AG10803 (cell line): ENCODE measurements at regions not wholly inside any gene's neighbourhood (a gene's known extent, or its start where the extent isn't known, plus 50 kb on each side); places are given as distances from the start of the nearest gene placed in this dataset.
"Not testable (repeated sequence)": the region's sequence is repeated elsewhere in the genome, so short reads cannot be mapped to it uniquely, and the experiment has no call there.

Source experiments
- DNase-seq: peaks from one replicate; pipeline ENCODE4 v3.0.0; 2010; ENCODE audit warnings: low read depth
- H3K4me3 ChIP-seq: 2 replicates; pipeline ENCODE4 v1.5.1; 2011; ENCODE audit warnings: mild to moderate bottlenecking, low read length, control low read depth
- CTCF ChIP-seq: conservative IDR thresholded peaks from 2 replicates; pipeline ENCODE4 v1.5.1; 2011; ENCODE audit warnings: mild to moderate bottlenecking, low read length, control low read depth, inconsistent platforms

- no peak for TF ChIP-seq CTCF
- no peak overlapping the region for H3K4me3 ChIP-seq
These were observed 50.5 kb upstream of the PRNP start for GRCh38 chr20:4635781-4636180.

DNA sequence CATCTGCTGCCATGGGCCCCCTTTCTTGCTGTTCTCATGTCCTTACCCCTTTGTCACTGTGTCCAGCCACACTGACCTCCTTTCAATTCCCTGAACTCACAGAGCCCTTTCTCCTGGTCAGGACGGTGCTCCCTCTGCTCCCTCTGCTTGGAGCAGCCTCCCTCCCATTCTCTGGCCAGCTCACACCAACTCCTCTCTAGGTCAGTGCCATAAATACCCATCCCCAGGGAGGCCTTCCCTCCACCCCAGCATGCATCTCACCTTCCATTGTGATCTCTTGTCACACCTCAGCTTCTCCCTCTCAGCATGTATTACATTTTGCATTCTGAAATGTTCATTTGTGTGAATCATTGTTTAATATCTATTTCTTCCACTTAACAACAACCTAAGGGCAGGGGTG is 50.9 kb upstream of the PRNP start:
- no peak for TF ChIP-seq CTCF
- H3K4me3 ChIP-seq: no peak overlapping the region
- DNase-seq: no peak

More at GRCh38 chr20:4635781-4636180, 50.5 kb upstream of the PRNP start:
- no peak for DNase-seq

GRCh38 chr20:4633780-4634179 is 52.5 kb upstream of the PRNP start:
- H3K4me3 ChIP-seq: no peak overlapping the region
- peak; percentile 90 for DNase-seq
- no peak for TF ChIP-seq CTCF

- TF ChIP-seq CTCF: no peak
These were observed 52.9 kb upstream of the PRNP start for GRCh38 chr20:4633379-4633778.

DNA sequence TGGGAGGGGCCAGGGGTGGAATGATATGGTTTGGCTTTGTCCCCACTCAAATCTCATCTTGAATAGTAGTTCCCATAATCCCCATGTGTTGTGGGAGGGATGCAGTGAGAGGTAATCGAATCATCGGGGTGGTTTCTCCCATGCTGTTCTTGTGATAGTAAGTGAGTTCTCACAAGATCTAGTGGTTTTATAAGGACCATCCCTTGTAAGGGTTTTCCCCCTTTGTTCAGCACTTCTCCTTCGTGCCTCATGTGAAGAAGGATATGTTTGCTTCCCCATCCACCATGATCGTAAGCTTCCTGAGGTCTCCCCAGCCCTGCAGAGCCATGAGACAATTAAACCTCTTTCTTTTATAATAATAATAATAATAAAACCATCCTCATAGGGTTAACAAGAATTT is 53.4 kb upstream of the PRNP start:
- no peak for TF ChIP-seq CTCF
- no peak overlapping the region for H3K4me3 ChIP-seq
- DNase-seq: no peak

More at GRCh38 chr20:4633379-4633778, 52.9 kb upstream of the PRNP start:
- DNase-seq: no peak
- H3K4me3 ChIP-seq: no peak overlapping the region

DNA sequence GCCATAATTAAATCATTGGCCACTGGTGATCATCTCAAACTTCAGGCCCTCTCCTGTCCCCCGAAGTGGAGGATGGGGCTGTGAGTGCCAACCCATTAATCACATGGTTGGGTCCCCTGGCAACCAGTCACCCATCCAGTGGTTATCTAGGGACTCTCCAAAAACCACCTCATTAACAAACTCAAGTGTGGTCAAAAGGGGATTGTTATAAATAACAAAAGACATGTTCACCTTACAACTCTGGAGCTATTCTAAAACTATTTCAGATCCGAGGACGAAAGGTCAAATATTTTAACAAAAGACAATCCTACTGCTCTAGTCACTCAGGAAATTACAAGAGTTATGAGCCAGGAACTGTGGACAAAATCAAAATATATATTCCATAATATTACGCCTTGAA is 60.0 kb upstream of the PRNP start:
- DNase-seq: no peak
- TF ChIP-seq CTCF: no peak
- H3K4me3 ChIP-seq: no peak overlapping the region

DNA sequence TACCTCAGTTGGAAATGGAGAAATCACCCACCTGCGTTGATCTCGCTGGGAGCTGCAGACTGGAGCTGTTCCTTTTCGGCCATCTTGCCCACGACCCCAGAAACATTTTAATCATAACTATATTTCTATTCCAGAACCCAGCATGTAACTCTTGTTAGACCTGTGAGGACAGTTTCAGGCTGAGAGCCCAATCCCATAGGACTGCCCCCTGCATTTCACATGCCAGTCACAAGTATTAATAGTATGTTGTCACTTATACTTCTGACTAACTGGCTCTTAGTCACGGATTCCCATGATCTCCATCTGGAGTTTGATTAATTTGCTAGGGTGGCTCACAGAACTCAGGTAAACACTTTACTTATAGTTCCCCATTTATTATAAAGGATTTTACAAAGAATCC is 60.6 kb upstream of the PRNP start:
- no peak overlapping the region for H3K4me3 ChIP-seq
- no peak for DNase-seq
- no peak for TF ChIP-seq CTCF

DNA sequence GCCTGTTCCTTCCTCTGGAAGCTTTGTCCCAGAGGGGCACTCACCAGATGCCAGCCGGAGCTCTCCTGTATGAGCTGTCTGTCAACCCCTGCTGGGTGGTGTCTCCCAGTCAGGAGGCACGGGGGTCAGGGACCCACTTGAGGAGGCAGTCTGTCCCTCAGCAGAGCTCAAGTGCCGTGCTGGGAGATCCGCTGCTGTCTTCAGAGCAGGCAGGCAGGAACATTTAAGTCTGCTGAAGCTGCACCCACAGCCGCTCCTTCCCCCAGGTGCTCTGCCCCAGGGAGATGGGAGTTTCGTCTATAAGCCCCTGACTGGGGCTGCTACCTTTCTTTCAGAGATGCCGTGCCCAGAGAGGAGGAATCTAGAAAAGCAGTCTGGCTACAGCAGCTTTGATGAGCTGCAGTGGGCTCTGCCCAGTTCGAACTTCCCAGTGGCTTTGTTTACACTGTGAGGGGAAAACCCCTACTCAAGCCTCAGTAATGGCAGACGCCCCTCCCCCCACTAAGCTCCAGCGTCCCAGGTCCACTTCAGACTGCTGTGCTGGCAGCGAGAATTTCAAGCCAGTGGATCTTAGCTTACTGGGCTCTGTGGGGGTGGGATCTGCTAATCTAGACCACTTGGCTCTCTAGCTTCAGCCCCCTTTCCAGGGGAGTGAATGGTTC is 61.5 kb upstream of the PRNP start:
- DNase-seq, H3K4me3 ChIP-seq: not testable (repeated sequence)

DNA sequence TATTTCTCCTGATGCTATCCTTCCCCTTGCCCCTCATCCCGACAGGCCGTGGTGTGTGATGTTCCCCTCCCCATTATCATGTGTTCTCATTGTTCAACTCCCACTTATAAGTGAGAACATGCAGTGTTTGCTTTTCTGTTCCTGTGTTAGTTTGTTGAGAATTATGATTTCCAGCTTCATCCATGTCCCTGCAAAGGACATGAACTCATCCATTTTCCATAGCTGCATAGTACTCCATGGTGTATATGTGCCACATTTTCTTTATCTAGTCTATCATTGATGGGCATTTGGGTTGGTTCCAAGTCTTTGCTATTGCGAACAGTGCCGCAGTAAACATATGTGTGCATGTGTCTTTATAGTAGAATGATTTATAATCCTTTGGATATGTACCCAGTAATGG is 67.1 kb upstream of the PRNP start:
- H3K4me3 ChIP-seq, DNase-seq: not testable (repeated sequence)
